ENCODE measurements at regions not wholly inside any gene's neighbourhood (a gene's known extent, or its start where the extent isn't known, plus 50 kb on each side); places are given as distances from the start of the nearest gene placed in this dataset.

- DNase-seq (ENCODE audit: low spot score): no peak
- H3K4me3 Mint-ChIP-seq: no peak overlapping the region
- no peaks in the 10 kb centered on the region for H3K4me1 ChIP-seq (ENCODE audit: insufficient read depth)
- H3K36me3 Mint-ChIP-seq (ENCODE audit: low read depth): no peaks in the 10 kb centered on the region
- no peak overlapping the region for H3K27ac Mint-ChIP-seq
- no peaks in the 10 kb centered on the region for H3K9me2 ChIP-seq (ENCODE audit: insufficient read depth)
- H3K27ac ChIP-seq (ENCODE audit: low read depth): no peak overlapping the region
- H2AFZ ChIP-seq: no peak overlapping the region
- no peaks in the 10 kb centered on the region for H4K20me1 ChIP-seq (replicated peaks; ENCODE audit: insufficient read depth)
- H3K4me3 ChIP-seq: no peak overlapping the region
- H3K4me2 ChIP-seq: no peak overlapping the region
- peaks cover 5% of the 10 kb centered on the region; the same call in 2 of the 3 replicates for H3K4me1 Mint-ChIP-seq
- no peak for TF ChIP-seq ETS1 (IDR thresholded peaks at IDR 0.05)
- TF ChIP-seq ZNF114 (CRISPR knock-in tag; IDR thresholded peaks at IDR 0.05): no peak
- no peak for TF ChIP-seq JUNB (IDR thresholded peaks at IDR 0.05; ENCODE audit: unreplicated experiment)
- TF ChIP-seq REST (IDR thresholded peaks at IDR 0.05; ENCODE audit: unreplicated experiment): no peak
- TF ChIP-seq CREB1 (CRISPR knock-in tag; IDR thresholded peaks at IDR 0.05; ENCODE audit: low read depth): no peak
- no peak for TF ChIP-seq EZH2phosphoT487 (IDR thresholded peaks at IDR 0.05; ENCODE audit: unreplicated experiment)
- TF ChIP-seq CTCF (conservative IDR thresholded peaks at IDR 0.05; ENCODE audit: low read depth in 2 of 2): no peak
- no peak for TF ChIP-seq ZNF331 (CRISPR knock-in tag; IDR thresholded peaks at IDR 0.05; ENCODE audit: low read depth)
- no peak for TF ChIP-seq POLR2AphosphoS5 (IDR thresholded peaks at IDR 0.05; ENCODE audit: low read depth)
- no peak for TF ChIP-seq NANOG (IDR thresholded peaks at IDR 0.05; ENCODE audit: borderline replicate concordance)
- TF ChIP-seq EZH2 (IDR thresholded peaks at IDR 0.05; ENCODE audit: low read depth, unreplicated experiment): no peak
- TF ChIP-seq ZNF462 (CRISPR knock-in tag; IDR thresholded peaks at IDR 0.05): no peak
- TF ChIP-seq STAT1 (IDR thresholded peaks at IDR 0.05; ENCODE audit: unreplicated experiment): no peak
- no peaks in the 10 kb centered on the region for H3K79me2 ChIP-seq (replicated peaks; ENCODE audit: insufficient read depth)
- H3F3A ChIP-seq (replicated peaks; ENCODE audit: low read depth): no peaks in the 10 kb centered on the region
- no peaks in the 10 kb centered on the region for H3K36me3 ChIP-seq (ENCODE audit: insufficient read depth)
- H3K27me3 ChIP-seq (ENCODE audit: insufficient read depth): no peaks in the 10 kb centered on the region
- H3K9me3 Mint-ChIP-seq: no peaks in the 10 kb centered on the region
- no peak for ATAC-seq
- H3K27me3 Mint-ChIP-seq (ENCODE audit: insufficient read depth, low read depth, poor library complexity): no peaks in the 10 kb centered on the region
Measured at GRCh38 chr6:119511024-119511423, 161.5 kb upstream of the MAN1A1 start.
